Liver (tissue), 3 donors: ENCODE measurements at regions not wholly inside any gene's neighbourhood (a gene's known extent, or its start where the extent isn't known, plus 50 kb on each side); places are given as distances from the start of the nearest gene placed in this dataset.
"Not testable (repeated sequence)": the region's sequence is repeated elsewhere in the genome, so short reads cannot be mapped to it uniquely, and the experiment has no call there.

Experiments
- EGR1 ChIP-seq, 2 donors: IDR thresholded peaks; 2 replicates each; pipeline ENCODE4 v1.6.1; 2016 to 2018; ENCODE audit warnings: antibody characterized with exemption in 2 of 2, low read depth in 2 of 2
- FOXA1 ChIP-seq: IDR thresholded peaks from 2 replicates; pipeline ENCODE4 v1.6.1; 2016; ENCODE audit warnings: antibody characterized with exemption
- GABPA ChIP-seq, 2 donors: IDR thresholded peaks in 1 of 2; conservative IDR thresholded peaks in 1 of 2; 2 replicates each; pipeline ENCODE4 v1.6.1; 2016; ENCODE audit warnings: antibody characterized with exemption in 2 of 2, mild to moderate bottlenecking in 1 of 2, moderate library complexity in 1 of 2
- HNF4A ChIP-seq, 2 donors: conservative IDR thresholded peaks; 2 replicates each; pipeline ENCODE4 v1.6.1; 2016; ENCODE audit warnings: antibody characterized with exemption in 2 of 2, mild to moderate bottlenecking in 2 of 2
- RAD21 ChIP-seq, 2 donors: IDR thresholded peaks; 2 replicates each; pipeline ENCODE4 v1.6.1; 2016; ENCODE audit warnings: antibody characterized with exemption in 2 of 2, mild to moderate bottlenecking in 2 of 2
- RXRA ChIP-seq, 2 donors: IDR thresholded peaks; 2 replicates each; pipeline ENCODE4 v1.6.1; 2017 to 2018; ENCODE audit warnings: antibody characterized with exemption in 2 of 2, mild to moderate bottlenecking in 1 of 2
- SP1 ChIP-seq: IDR thresholded peaks from 2 replicates; pipeline ENCODE4 v1.6.1; 2018; ENCODE audit warnings: antibody characterized with exemption, mild to moderate bottlenecking
- TAF1 ChIP-seq: conservative IDR thresholded peaks from 2 replicates; pipeline ENCODE4 v1.6.1; 2016; ENCODE audit warnings: antibody characterized with exemption, mild to moderate bottlenecking
- TF ChIP-seq, protein P1 (sequence below): IDR thresholded peaks from 2 replicates; pipeline ENCODE4 v1.6.1; 2016; ENCODE audit warnings: antibody characterized with exemption
- TF ChIP-seq, protein P2 (sequence below): IDR thresholded peaks from 2 replicates; pipeline ENCODE4 v1.6.1; 2016; ENCODE audit warnings: antibody characterized with exemption
- TF ChIP-seq, protein P3 (sequence below): fragments of 150-350 bp; IDR thresholded peaks from 2 replicates; pipeline ENCODE4 v1.5.1; 2017; ENCODE audit warnings: improper control_type of control experiment, low read depth, low read length; ENCODE audit not compliant: missing input control
- TF ChIP-seq, protein P4 (sequence below): IDR thresholded peaks from 2 replicates; pipeline ENCODE4 v1.6.1; 2016; ENCODE audit warnings: antibody characterized with exemption, mild to moderate bottlenecking
- TF ChIP-seq, protein P5 (sequence below): IDR thresholded peaks from 2 replicates; pipeline ENCODE4 v1.6.1; 2016; ENCODE audit warnings: antibody characterized with exemption
- donor health status: healthy.
- donor health status: healthy.

DNA sequence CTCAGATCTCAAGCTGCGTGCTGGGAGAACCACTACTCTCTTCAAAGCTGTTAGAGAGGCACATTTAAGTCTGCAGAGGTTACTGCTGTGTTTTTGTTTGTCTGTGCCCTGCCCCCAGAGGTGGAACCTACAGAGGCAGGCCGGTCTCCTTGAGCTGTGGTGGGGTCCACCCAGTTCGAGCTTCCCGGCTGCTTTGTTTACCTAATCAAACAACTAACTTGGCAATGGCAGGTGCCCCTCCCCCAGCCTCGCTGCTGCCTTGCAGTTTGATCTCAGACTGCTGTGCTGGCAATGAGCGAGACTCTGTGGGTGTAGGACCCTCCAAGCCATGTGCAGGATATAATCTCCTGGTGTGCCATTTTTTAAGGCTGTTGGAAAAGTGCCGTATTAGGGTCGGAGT lies 442.4 kb downstream of the TMEM232 start:
- TF ChIP-seq, protein P1, sequence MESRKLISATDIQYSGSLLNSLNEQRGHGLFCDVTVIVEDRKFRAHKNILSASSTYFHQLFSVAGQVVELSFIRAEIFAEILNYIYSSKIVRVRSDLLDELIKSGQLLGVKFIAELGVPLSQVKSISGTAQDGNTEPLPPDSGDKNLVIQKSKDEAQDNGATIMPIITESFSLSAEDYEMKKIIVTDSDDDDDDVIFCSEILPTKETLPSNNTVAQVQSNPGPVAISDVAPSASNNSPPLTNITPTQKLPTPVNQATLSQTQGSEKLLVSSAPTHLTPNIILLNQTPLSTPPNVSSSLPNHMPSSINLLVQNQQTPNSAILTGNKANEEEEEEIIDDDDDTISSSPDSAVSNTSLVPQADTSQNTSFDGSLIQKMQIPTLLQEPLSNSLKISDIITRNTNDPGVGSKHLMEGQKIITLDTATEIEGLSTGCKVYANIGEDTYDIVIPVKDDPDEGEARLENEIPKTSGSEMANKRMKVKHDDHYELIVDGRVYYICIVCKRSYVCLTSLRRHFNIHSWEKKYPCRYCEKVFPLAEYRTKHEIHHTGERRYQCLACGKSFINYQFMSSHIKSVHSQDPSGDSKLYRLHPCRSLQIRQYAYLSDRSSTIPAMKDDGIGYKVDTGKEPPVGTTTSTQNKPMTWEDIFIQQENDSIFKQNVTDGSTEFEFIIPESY, result not testable (repeated sequence)
- TF ChIP-seq, protein P2, sequence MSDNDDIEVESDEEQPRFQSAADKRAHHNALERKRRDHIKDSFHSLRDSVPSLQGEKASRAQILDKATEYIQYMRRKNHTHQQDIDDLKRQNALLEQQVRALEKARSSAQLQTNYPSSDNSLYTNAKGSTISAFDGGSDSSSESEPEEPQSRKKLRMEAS, result not testable (repeated sequence)
- TF ChIP-seq, protein P3, sequence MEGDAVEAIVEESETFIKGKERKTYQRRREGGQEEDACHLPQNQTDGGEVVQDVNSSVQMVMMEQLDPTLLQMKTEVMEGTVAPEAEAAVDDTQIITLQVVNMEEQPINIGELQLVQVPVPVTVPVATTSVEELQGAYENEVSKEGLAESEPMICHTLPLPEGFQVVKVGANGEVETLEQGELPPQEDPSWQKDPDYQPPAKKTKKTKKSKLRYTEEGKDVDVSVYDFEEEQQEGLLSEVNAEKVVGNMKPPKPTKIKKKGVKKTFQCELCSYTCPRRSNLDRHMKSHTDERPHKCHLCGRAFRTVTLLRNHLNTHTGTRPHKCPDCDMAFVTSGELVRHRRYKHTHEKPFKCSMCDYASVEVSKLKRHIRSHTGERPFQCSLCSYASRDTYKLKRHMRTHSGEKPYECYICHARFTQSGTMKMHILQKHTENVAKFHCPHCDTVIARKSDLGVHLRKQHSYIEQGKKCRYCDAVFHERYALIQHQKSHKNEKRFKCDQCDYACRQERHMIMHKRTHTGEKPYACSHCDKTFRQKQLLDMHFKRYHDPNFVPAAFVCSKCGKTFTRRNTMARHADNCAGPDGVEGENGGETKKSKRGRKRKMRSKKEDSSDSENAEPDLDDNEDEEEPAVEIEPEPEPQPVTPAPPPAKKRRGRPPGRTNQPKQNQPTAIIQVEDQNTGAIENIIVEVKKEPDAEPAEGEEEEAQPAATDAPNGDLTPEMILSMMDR, result not testable (repeated sequence)
- not testable (repeated sequence) for TF ChIP-seq GABPA (IDR thresholded peaks at IDR 0.05 in 1 of 2, conservative IDR thresholded peaks at IDR 0.05 in 1 of 2); EGR1 (IDR thresholded peaks at IDR 0.05; ENCODE audit: low read depth in 2 of 2); SP1; FOXA1; RXRA (IDR thresholded peaks at IDR 0.05); RAD21 (IDR thresholded peaks at IDR 0.05); HNF4A (conservative IDR thresholded peaks at IDR 0.05); TAF1
- TF ChIP-seq, protein P4, sequence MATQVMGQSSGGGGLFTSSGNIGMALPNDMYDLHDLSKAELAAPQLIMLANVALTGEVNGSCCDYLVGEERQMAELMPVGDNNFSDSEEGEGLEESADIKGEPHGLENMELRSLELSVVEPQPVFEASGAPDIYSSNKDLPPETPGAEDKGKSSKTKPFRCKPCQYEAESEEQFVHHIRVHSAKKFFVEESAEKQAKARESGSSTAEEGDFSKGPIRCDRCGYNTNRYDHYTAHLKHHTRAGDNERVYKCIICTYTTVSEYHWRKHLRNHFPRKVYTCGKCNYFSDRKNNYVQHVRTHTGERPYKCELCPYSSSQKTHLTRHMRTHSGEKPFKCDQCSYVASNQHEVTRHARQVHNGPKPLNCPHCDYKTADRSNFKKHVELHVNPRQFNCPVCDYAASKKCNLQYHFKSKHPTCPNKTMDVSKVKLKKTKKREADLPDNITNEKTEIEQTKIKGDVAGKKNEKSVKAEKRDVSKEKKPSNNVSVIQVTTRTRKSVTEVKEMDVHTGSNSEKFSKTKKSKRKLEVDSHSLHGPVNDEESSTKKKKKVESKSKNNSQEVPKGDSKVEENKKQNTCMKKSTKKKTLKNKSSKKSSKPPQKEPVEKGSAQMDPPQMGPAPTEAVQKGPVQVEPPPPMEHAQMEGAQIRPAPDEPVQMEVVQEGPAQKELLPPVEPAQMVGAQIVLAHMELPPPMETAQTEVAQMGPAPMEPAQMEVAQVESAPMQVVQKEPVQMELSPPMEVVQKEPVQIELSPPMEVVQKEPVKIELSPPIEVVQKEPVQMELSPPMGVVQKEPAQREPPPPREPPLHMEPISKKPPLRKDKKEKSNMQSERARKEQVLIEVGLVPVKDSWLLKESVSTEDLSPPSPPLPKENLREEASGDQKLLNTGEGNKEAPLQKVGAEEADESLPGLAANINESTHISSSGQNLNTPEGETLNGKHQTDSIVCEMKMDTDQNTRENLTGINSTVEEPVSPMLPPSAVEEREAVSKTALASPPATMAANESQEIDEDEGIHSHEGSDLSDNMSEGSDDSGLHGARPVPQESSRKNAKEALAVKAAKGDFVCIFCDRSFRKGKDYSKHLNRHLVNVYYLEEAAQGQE, result not testable (repeated sequence)
- TF ChIP-seq, protein P5, sequence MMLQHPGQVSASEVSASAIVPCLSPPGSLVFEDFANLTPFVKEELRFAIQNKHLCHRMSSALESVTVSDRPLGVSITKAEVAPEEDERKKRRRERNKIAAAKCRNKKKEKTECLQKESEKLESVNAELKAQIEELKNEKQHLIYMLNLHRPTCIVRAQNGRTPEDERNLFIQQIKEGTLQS, result not testable (repeated sequence)
